ENCODE measurements at regions not wholly inside any gene's neighbourhood (a gene's known extent, or its start where the extent isn't known, plus 50 kb on each side); places are given as distances from the start of the nearest gene placed in this dataset.

GRCh38 chr2:18803141-18803939 lies 214.0 kb upstream of the NT5C1B start (continued):
- TF ChIP-seq TCF7L2 (IDR thresholded peaks at IDR 0.05; ENCODE audit: borderline replicate concordance, low read depth, low read length) (no peak), ZNF248 (tag by site-specific recombination; IDR thresholded peaks at IDR 0.05) (no peak), ZNF624 (tag by site-specific recombination; IDR thresholded peaks at IDR 0.05) (no peak), ZNF114 (tag by site-specific recombination; IDR thresholded peaks at IDR 0.05) (no peak)
- TF ChIP-seq, protein P1, sequence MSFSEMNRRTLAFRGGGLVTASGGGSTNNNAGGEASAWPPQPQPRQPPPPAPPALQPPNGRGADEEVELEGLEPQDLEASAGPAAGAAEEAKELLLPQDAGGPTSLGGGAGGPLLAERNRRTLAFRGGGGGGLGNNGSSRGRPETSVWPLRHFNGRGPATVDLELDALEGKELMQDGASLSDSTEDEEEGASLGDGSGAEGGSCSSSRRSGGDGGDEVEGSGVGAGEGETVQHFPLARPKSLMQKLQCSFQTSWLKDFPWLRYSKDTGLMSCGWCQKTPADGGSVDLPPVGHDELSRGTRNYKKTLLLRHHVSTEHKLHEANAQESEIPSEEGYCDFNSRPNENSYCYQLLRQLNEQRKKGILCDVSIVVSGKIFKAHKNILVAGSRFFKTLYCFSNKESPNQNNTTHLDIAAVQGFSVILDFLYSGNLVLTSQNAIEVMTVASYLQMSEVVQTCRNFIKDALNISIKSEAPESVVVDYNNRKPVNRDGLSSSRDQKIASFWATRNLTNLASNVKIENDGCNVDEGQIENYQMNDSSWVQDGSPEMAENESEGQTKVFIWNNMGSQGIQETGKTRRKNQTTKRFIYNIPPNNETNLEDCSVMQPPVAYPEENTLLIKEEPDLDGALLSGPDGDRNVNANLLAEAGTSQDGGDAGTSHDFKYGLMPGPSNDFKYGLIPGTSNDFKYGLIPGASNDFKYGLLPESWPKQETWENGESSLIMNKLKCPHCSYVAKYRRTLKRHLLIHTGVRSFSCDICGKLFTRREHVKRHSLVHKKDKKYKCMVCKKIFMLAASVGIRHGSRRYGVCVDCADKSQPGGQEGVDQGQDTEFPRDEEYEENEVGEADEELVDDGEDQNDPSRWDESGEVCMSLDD (tag by site-specific recombination; IDR thresholded peaks at IDR 0.05) = no peak

DNA sequence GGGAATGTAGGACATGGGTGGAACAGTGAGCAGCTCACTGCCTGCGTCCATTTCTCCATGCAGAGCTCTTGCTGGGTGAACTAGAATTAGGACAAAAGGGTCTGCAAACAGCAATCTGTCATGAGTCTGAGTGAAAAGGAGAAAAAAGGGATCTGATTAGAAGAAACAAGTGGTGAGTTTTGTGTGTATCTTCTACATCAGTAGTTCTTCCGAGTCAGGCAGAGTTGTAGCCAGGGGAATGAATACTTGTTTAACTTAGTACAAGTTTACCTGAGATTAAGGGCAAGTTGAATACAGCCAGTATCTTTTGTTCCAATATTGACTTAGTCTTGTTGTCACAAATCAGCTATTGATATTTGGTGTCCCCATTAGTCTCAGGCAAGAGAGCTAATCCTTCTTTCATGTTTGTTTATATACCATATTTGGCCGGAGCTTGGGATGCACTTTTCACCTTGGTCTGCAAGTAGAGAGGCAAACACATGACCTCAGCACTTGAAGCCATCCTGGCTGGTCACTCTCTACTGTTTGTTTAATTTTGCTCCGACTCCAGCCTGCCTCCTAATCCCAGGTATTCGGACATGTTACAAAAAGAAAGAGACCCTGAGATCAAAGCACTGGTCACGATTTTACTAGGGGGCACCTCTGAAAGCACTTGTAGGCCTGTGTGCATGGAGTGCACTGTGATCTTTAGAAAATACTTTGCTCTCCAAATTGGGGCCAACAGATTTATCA lies 211.0 kb upstream of the NT5C1B start:
- Histone ChIP-seq H3K4me3 (ENCODE audit: low read depth, low read length) (no peak overlapping the region), H3K4me1 (ENCODE audit: control insufficient read depth, insufficient read depth, low read length) (no peaks in the 10 kb centered on the region), H3K9me3 (ENCODE audit: control insufficient read depth, insufficient read depth, low read depth, low read length) (no peaks in the 10 kb centered on the region), H3K27ac (ENCODE audit: extremely low read depth, low read depth, low read length) (no peak overlapping the region), H3K36me3 (ENCODE audit: control insufficient read depth in 2 of 2, insufficient read depth in 1 of 2, low read length in 2 of 2) (no peaks in the 10 kb centered on the region)
- ChIA-PET CTCF (no interaction called here), POLR2A (no interaction called here)
- TF ChIP-seq ZNF19 (tag by site-specific recombination; IDR thresholded peaks at IDR 0.05; ENCODE audit: low read depth) = no peak
- TF ChIP-seq GLIS2 (tag by site-specific recombination; IDR thresholded peaks at IDR 0.05) = no peak
- no peak for TF ChIP-seq KLF8 (tag by site-specific recombination; IDR thresholded peaks at IDR 0.05)
- no peak for TF ChIP-seq RBAK (tag by site-specific recombination; IDR thresholded peaks at IDR 0.05)

DNA sequence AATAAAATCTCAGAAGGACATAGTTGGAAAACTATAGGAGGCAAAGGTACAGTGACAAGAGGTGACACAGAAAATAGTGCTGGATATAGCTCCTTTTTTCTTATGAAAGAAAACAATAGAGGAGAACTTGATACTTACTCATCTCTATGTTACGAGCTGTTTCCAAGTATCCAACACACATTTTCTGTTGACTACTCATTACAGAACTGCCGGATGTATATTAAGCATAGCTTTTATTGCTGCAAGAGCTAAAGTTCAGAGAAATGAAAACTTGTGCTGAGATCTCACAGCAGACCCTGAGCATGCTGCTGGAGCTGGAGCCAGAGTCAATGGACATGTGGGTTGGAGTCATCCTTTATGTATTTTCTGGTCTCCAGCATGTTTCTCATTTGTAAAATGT lies 210.0 kb upstream of the NT5C1B start:
- H3K36me3 ChIP-seq (ENCODE audit: control insufficient read depth in 2 of 2, insufficient read depth in 1 of 2, low read length in 2 of 2) = no peaks in the 10 kb centered on the region
- TF ChIP-seq INSM2 (tag by site-specific recombination; IDR thresholded peaks at IDR 0.05) = no peak
- H3K4me3 ChIP-seq (ENCODE audit: low read depth, low read length) = no peak overlapping the region
- no peaks in the 10 kb centered on the region for H3K9me3 ChIP-seq (ENCODE audit: control insufficient read depth, insufficient read depth, low read depth, low read length)
- CTCF ChIA-PET = interaction anchor here (0.7 kb wide), 1 partner anchor 1077 kb away, joined by 4 read pairs; no protein-coding TSS in a partner anchor
- H3K27ac ChIP-seq (ENCODE audit: extremely low read depth, low read depth, low read length) = no peak overlapping the region
- POLR2A ChIA-PET = no interaction called here
- no peaks in the 10 kb centered on the region for H3K4me1 ChIP-seq (ENCODE audit: control insufficient read depth, insufficient read depth, low read length)

DNA sequence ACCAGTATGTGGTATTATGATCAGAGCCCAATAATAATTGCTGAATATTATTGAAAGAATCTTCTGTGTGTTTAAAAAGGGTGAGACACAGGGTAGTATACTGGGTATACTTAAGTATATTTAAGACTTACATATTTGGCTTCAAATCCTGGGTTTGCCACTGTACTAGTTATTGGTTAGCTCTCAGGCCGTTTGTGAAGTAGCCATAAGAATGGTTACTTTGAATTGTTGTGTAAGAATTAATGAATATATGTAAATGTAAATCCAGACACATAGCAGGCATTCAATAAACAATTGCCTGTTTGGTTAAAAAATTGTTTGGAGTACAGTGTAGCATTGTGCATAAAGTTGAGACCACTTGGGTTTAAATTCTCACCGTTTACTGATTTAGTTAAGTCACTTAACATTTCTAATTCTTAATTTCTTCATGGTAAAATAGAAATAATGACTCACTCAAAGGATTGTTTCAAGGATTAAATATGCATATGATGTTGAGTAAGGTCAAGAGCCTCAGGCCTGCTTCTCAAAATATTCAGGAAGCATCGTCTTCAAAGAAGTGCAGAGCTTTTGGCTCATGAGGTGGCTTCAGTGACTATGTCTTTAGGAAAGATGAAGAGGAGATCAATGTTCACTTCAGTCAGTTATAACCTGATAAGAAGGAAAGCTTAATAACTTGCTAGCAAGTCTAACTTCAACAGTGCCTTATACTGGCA lies 207.9 kb upstream of the NT5C1B start:
- H3K9me3 ChIP-seq (ENCODE audit: control insufficient read depth, insufficient read depth, low read depth, low read length) = no peaks in the 10 kb centered on the region
- POLR2A ChIA-PET = no interaction called here
- CTCF ChIA-PET = interaction anchor here (0.7 kb wide), 1 partner anchor 191 kb away, joined by 3 read pairs; no protein-coding TSS in a partner anchor
- no peak overlapping the region for H3K27ac ChIP-seq (ENCODE audit: extremely low read depth, low read depth, low read length)
- no peak overlapping the region for H3K4me3 ChIP-seq (ENCODE audit: low read depth, low read length)
- peaks cover 7% of the 10 kb centered on the region for H3K4me1 ChIP-seq (ENCODE audit: control insufficient read depth, insufficient read depth, low read length)
- H3K36me3 ChIP-seq (ENCODE audit: control insufficient read depth in 2 of 2, insufficient read depth in 1 of 2, low read length in 2 of 2) = no peaks in the 10 kb centered on the region
- TF ChIP-seq ZNF677 (tag by site-specific recombination; IDR thresholded peaks at IDR 0.05) (no peak), ZNF394 (tag by site-specific recombination; IDR thresholded peaks at IDR 0.05; ENCODE audit: borderline replicate concordance) (no peak), ZNF274 (IDR thresholded peaks at IDR 0.05; ENCODE audit: low read length) (no peak), ZNF274 (tag by site-specific recombination; IDR thresholded peaks at IDR 0.05; ENCODE audit: borderline replicate concordance) (no peak), ZNF133 (tag by site-specific recombination; IDR thresholded peaks at IDR 0.05) (no peak), HOXA7 (CRISPR knock-in tag; IDR thresholded peaks at IDR 0.05; ENCODE audit: borderline replicate concordance) (no peak), ZBTB21 (tag by site-specific recombination; IDR thresholded peaks at IDR 0.05) (no peak), ZNF585B (tag by site-specific recombination; IDR thresholded peaks at IDR 0.05) (no peak), ZNF426 (tag by site-specific recombination; IDR thresholded peaks at IDR 0.05) (no peak), ZNF530 (tag by site-specific recombination; IDR thresholded peaks at IDR 0.05; ENCODE audit: low read depth) (no peak), ZSCAN16 (tag by site-specific recombination; IDR thresholded peaks at IDR 0.05) (no peak)
- TF ChIP-seq, protein P2, sequence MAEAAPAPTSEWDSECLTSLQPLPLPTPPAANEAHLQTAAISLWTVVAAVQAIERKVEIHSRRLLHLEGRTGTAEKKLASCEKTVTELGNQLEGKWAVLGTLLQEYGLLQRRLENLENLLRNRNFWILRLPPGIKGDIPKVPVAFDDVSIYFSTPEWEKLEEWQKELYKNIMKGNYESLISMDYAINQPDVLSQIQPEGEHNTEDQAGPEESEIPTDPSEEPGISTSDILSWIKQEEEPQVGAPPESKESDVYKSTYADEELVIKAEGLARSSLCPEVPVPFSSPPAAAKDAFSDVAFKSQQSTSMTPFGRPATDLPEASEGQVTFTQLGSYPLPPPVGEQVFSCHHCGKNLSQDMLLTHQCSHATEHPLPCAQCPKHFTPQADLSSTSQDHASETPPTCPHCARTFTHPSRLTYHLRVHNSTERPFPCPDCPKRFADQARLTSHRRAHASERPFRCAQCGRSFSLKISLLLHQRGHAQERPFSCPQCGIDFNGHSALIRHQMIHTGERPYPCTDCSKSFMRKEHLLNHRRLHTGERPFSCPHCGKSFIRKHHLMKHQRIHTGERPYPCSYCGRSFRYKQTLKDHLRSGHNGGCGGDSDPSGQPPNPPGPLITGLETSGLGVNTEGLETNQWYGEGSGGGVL (tag by site-specific recombination; IDR thresholded peaks at IDR 0.05) = no peak

Data from HEK293 (cell line).